Astrocyte (in vitro differentiated cells and primary cell): ENCODE measurements at regions not wholly inside any gene's neighbourhood (a gene's known extent, or its start where the extent isn't known, plus 50 kb on each side); places are given as distances from the start of the nearest gene placed in this dataset.

Source experiments
- DNase-seq: peaks from one replicate; pipeline ENCODE4 v3.0.0-alpha.2; 2010; ENCODE audit warnings: low read depth
- FAIRE-seq: peaks from 2 replicates; lab custom pipeline; 2011; peaks lifted over from hg19 to GRCh38; lab: Jason Lieb, UNC
- H2AFZ ChIP-seq: 2 replicates; pipeline ENCODE4 v1.6.0; 2012; ENCODE audit warnings: low read depth, low read length, inconsistent platforms
- H3K27ac ChIP-seq: 2 replicates; pipeline ENCODE4 v1.5.1; 2011; ENCODE audit warnings: low read depth, low read length, inconsistent platforms
- H3K27me3 ChIP-seq: 2 replicates; pipeline ENCODE4 v1.6.0; 2011; ENCODE audit warnings: low read length, inconsistent platforms; ENCODE audit not compliant: insufficient read depth
- H3K36me3 ChIP-seq: 2 replicates; pipeline ENCODE4 v1.5.1; 2011; ENCODE audit warnings: low read length, inconsistent platforms; ENCODE audit not compliant: insufficient read depth
- H3K4me1 ChIP-seq: 2 replicates; pipeline ENCODE4 v1.5.1; 2011; ENCODE audit warnings: low read length, inconsistent platforms; ENCODE audit not compliant: insufficient read depth
- H3K4me2 ChIP-seq: 2 replicates; pipeline ENCODE4 v1.6.0; 2012; ENCODE audit warnings: low read length, inconsistent platforms
- H3K4me3 ChIP-seq: 2 replicates; pipeline ENCODE4 v1.5.1; 2011; ENCODE audit warnings: low read depth, mild to moderate bottlenecking, low read length, inconsistent platforms; ENCODE audit not compliant: insufficient read depth
- H3K79me2 ChIP-seq: 2 replicates; pipeline ENCODE4 v1.6.0; 2012; ENCODE audit warnings: mild to moderate bottlenecking, low read length, inconsistent platforms; ENCODE audit not compliant: insufficient read depth
- H3K9ac ChIP-seq: 2 replicates; pipeline ENCODE4 v1.6.0; 2012; ENCODE audit warnings: mild to moderate bottlenecking, low read length, inconsistent platforms
- H3K9me3 ChIP-seq: 2 replicates; pipeline ENCODE4 v1.5.1; 2012; ENCODE audit warnings: low read depth, mild to moderate bottlenecking, low read length, inconsistent platforms; ENCODE audit not compliant: insufficient read depth
- H4K20me1 ChIP-seq: 2 replicates; pipeline ENCODE4 v1.6.0; 2012; ENCODE audit warnings: low read length, inconsistent platforms; ENCODE audit not compliant: insufficient read depth
- H3K27ac Mint-ChIP-seq: one replicate; pipeline ENCODE4 v1.8.0; 2021; ENCODE audit warnings: mild to moderate bottlenecking, mixed read lengths; ENCODE audit not compliant: unreplicated experiment
- H3K27me3 Mint-ChIP-seq: one replicate; pipeline ENCODE4 v1.8.0; 2021; ENCODE audit warnings: low read depth, mixed read lengths; ENCODE audit not compliant: unreplicated experiment
- H3K36me3 Mint-ChIP-seq: one replicate; pipeline ENCODE4 v1.8.0; 2021; ENCODE audit warnings: low read depth, mixed read lengths; ENCODE audit not compliant: unreplicated experiment
- H3K4me1 Mint-ChIP-seq: one replicate; pipeline ENCODE4 v1.8.0; 2021; ENCODE audit warnings: low read depth, mixed read lengths; ENCODE audit not compliant: unreplicated experiment
- H3K4me3 Mint-ChIP-seq: one replicate; pipeline ENCODE4 v1.8.0; 2021; ENCODE audit warnings: mild to moderate bottlenecking, moderate library complexity, mixed read lengths; ENCODE audit not compliant: unreplicated experiment
- H3K9me3 Mint-ChIP-seq: one replicate; pipeline ENCODE4 v1.8.0; 2021; ENCODE audit warnings: mild to moderate bottlenecking, mixed read lengths; ENCODE audit not compliant: unreplicated experiment
- EZH2 ChIP-seq: IDR thresholded peaks from 2 replicates; pipeline ENCODE4 v1.6.1; 2012; ENCODE audit warnings: mild to moderate bottlenecking, low read length, inconsistent platforms; ENCODE audit not compliant: insufficient read depth
- TF ChIP-seq, protein P1 (sequence below): IDR thresholded peaks from 2 replicates; pipeline ENCODE4 v1.5.1; 2011; ENCODE audit warnings: low read depth, mild to moderate bottlenecking, inconsistent platforms, low read length, moderate library complexity; ENCODE audit not compliant: insufficient read depth

DNA sequence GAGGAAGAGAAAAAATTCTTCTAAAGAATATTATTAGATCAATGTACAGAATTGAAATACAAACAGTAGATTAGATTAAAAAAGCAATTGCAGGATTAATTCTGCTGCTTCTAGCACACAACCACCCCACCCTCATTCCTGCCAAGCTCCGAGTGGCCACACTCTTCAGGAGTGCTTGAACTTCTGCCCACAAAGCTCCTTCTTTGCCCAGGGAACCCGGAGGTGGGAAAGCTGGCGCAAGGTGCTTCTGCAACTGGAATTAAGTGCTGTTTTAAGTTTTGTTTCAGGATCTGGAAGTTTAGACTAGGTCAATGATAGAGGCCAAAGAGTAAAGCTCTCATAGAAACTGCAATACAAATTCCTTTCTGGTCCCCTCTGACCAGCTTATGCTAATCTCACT, 94.1 kb upstream of the BMP4 start:
- Mint-ChIP-seq H3K36me3 (no peaks in the 10 kb centered on the region), H3K9me3 (no peaks in the 10 kb centered on the region), H3K27ac (no peak overlapping the region), H3K27me3 (no peaks in the 10 kb centered on the region), H3K4me3 (no peak overlapping the region), H3K4me1 (no peaks in the 10 kb centered on the region)
- no peaks in the 10 kb centered on the region for H3K4me1 ChIP-seq
- no peak overlapping the region for H3K4me3 ChIP-seq
- H3K9ac ChIP-seq, result no peak overlapping the region
- H3K79me2 ChIP-seq, result no peaks in the 10 kb centered on the region
- no peak overlapping the region for H3K27ac ChIP-seq
- H3K36me3 ChIP-seq, result no peaks in the 10 kb centered on the region
- no peak overlapping the region for H3K4me2 ChIP-seq
- no peak overlapping the region for H2AFZ ChIP-seq
- no peak for FAIRE-seq
- no peak for TF ChIP-seq EZH2
- H4K20me1 ChIP-seq, result no peaks in the 10 kb centered on the region
- DNase-seq, result no peak
- no peaks in the 10 kb centered on the region for H3K27me3 ChIP-seq
- no peaks in the 10 kb centered on the region for H3K9me3 ChIP-seq

DNA sequence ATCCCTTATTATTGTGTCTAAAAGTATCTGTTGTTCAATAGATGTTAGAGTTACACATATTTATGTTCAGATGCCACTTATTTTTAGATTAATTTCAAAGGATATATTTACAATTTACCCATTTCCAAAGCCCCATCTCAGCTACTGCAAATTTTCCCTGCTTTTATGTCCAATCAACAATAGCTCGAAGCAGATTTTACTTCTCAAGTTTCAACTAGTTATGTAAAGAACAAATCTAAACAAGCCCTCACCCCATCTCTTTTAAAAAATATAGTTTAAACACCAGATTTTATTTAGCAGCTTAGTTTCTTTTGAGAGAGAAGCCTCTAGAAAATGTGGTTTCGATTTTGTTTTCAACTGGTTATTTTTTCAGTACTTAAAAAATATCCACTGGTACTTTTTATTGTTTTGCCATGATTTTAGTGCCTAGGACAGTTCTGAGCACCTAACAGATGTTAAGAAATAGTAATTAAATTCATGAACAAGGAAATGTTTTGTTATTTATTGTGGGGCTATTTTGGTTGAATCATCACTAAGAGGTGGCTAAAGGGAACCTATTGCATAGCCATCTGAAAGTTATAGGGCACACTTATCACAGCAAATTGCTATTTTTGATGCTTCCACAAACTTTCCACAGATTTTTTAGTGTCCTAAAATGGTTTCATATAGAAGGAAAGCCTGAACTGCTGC, 96.2 kb upstream of the BMP4 start:
- no peaks in the 10 kb centered on the region for H3K36me3 Mint-ChIP-seq
- no peak overlapping the region for H3K27ac Mint-ChIP-seq
- H4K20me1 ChIP-seq, result no peaks in the 10 kb centered on the region
- no peaks in the 10 kb centered on the region for H3K36me3 ChIP-seq
- H3K4me3 Mint-ChIP-seq, result no peak overlapping the region
- DNase-seq, result no peak
- no peak overlapping the region for H3K9ac ChIP-seq
- H3K27me3 ChIP-seq, result no peaks in the 10 kb centered on the region
- H3K4me2 ChIP-seq, result no peak overlapping the region
- TF ChIP-seq, protein P1, sequence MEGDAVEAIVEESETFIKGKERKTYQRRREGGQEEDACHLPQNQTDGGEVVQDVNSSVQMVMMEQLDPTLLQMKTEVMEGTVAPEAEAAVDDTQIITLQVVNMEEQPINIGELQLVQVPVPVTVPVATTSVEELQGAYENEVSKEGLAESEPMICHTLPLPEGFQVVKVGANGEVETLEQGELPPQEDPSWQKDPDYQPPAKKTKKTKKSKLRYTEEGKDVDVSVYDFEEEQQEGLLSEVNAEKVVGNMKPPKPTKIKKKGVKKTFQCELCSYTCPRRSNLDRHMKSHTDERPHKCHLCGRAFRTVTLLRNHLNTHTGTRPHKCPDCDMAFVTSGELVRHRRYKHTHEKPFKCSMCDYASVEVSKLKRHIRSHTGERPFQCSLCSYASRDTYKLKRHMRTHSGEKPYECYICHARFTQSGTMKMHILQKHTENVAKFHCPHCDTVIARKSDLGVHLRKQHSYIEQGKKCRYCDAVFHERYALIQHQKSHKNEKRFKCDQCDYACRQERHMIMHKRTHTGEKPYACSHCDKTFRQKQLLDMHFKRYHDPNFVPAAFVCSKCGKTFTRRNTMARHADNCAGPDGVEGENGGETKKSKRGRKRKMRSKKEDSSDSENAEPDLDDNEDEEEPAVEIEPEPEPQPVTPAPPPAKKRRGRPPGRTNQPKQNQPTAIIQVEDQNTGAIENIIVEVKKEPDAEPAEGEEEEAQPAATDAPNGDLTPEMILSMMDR, result no peak
- no peak for TF ChIP-seq EZH2
- H3K27ac ChIP-seq, result no peak overlapping the region
- H3K79me2 ChIP-seq, result no peaks in the 10 kb centered on the region
- H2AFZ ChIP-seq, result no peak overlapping the region
- no peaks in the 10 kb centered on the region for H3K9me3 Mint-ChIP-seq
- H3K9me3 ChIP-seq, result no peaks in the 10 kb centered on the region
- FAIRE-seq, result no peak
- H3K4me3 ChIP-seq, result no peak overlapping the region
- H3K4me1 ChIP-seq, result no peaks in the 10 kb centered on the region
- no peaks in the 10 kb centered on the region for H3K4me1 Mint-ChIP-seq
- H3K27me3 Mint-ChIP-seq, result no peaks in the 10 kb centered on the region

DNA sequence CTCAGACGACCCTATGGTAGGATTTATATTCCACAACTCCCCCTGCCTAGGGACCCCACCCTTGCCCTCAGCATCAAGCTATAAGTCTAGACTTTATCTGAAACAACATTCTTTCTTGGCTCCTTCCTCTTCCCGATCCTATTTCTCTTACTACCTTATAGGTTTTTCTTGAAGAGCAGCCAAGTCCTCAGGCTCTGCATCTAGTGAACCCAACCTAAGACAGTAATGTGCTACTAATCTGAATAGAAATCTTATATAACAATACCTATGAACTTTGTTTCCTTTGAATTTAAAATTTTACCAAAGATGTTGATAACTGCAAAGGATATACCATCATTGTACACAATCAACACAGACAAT, 96.7 kb upstream of the BMP4 start:
- Mint-ChIP-seq H3K27ac (no peak overlapping the region), H3K27me3 (no peaks in the 10 kb centered on the region), H3K36me3 (no peaks in the 10 kb centered on the region), H3K4me3 (no peak overlapping the region), H3K9me3 (no peaks in the 10 kb centered on the region), H3K4me1 (no peaks in the 10 kb centered on the region)
- H3K36me3 ChIP-seq, result no peaks in the 10 kb centered on the region
- H3K27ac ChIP-seq, result no peak overlapping the region
- DNase-seq (no peak), FAIRE-seq (no peak)
- no peak overlapping the region for H3K9ac ChIP-seq
- TF ChIP-seq, protein P1, result no peak
- no peak for TF ChIP-seq EZH2
- no peaks in the 10 kb centered on the region for H4K20me1 ChIP-seq
- no peak overlapping the region for H3K4me3 ChIP-seq
- H2AFZ ChIP-seq, result no peak overlapping the region
- H3K4me1 ChIP-seq, result no peaks in the 10 kb centered on the region
- H3K9me3 ChIP-seq, result no peaks in the 10 kb centered on the region
- no peaks in the 10 kb centered on the region for H3K27me3 ChIP-seq
- H3K79me2 ChIP-seq, result no peaks in the 10 kb centered on the region
- no peak overlapping the region for H3K4me2 ChIP-seq
